GM19438 (cell line): ENCODE measurements at regions not wholly inside any gene's neighbourhood (a gene's known extent, or its start where the extent isn't known, plus 50 kb on each side); places are given as distances from the start of the nearest gene placed in this dataset.

Source experiments
- ATAC-seq: cut with Tn5 transposase; IDR thresholded peaks from one replicate; pipeline ENCODE4 v1.9.1; 2021; ENCODE audit warnings: low read depth; ENCODE audit not compliant: unreplicated experiment

- ATAC-seq: no peak
These were observed 1454.7 kb upstream of the IGFBP7 start for GRCh38 chr4:58564695-58565475.

- ATAC-seq: no peak
These were observed 1451.0 kb upstream of the IGFBP7 start for GRCh38 chr4:58561170-58561569.

DNA sequence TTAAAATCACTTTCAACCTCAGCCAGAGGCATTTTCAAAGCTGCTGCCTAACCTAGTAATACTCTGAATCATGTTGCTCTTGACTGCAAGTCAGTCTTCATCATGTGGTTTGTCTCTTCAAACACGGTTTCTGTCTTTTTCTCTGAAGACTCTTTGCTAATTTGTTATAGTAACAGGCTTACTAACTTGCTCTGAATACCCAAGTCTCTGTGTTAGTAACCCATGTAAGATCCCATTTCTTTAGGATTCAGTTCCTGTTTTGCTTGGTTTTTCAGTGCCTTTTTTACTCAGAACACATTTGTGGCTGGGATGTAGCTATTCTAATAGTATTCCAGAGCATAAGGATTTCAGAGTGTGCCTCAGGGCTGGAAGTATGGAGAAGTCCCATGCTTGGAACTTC lies 1450.6 kb upstream of the IGFBP7 start:
- no peak for ATAC-seq

- no peak for ATAC-seq
These were observed 1443.5 kb upstream of the IGFBP7 start for GRCh38 chr4:58553679-58554078.

GRCh38 chr4:58553031-58553430 lies 1442.8 kb upstream of the IGFBP7 start:
- ATAC-seq: no peak

DNA sequence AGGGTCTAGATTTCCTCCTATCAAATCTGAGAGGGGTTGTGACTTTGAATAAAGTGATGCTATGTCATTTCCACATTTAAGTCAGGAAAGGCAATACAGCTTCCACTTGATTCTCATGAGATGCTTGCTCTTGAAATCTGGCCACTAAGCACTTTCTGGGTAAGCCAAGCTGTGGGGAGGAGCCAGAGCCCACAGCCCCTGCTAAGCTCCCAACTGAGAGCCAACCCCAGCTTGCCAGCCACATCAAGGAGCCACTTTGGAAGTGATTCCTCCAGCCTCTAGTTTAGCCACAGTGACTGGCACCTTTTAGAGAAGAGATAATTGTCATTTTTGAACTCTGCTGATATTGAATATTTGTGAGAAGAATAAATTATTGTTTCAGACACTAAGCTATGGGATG lies 1441.5 kb upstream of the IGFBP7 start:
- no peak for ATAC-seq

DNA sequence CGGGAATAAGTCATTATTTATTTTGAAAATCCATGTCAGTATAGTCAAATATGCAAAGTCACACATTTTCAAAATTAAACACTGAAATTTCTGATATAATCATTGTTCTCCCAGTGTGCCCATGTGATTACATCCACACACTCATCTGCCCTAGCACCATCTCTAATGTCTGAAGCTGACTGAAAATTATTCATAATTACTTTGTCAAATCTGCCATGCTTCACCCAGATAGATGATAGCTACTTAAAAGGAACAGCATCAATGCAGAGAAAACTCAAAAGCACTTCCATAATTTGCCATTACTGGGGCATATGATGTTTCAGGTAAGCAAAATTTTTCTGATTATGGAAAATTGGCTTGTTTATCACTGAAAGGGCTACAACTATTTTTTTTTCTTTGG lies 1433.3 kb upstream of the IGFBP7 start:
- ATAC-seq: no peak

DNA sequence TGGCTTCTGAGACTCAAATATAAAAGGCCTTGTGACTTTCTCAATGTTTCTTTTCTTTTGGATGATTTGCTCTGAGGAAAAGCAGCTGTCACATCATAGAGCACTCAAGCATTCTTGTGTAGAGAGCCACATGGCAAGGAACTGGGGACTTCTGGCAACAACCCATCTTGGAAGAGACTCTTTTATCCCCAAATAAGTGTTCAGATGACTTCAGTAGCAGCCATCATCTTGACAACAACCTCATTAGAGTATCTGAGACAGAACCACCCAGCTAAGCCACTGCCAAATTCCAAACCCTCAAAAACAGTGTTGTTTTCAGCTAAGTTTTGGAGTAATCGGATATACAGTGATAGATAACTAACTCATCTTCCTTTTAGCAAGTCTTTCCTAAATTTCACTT lies 1431.7 kb upstream of the IGFBP7 start:
- ATAC-seq: no peak

DNA sequence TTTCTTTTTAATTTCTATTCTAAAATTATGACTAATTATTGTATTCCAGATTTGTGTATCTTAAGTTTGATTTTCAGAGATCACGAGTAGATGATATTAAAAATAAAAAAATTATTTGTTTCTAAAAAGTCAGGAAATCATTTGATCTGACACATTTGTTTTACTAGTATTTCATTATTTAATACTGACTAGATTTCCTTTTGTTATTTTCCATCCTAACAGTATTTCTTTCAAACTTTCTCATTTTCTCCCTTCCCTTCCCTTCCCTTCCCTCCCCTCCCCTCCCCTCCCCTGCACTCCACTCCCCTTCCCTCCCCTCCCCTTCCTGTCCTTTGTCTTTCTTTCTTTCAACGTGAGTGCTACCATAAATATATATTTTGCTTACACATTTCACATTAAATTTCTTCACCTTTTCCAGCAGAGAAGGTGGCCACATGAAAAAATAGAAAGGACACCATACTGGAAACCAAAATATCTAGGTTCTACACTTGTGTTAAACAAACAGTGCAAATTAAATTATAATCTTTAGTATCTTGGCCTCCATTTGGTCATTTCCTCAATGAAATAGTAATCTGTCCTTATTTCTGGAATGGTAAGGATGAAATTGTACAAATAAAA lies 1412.7 kb upstream of the IGFBP7 start:
- ATAC-seq: no peak

DNA sequence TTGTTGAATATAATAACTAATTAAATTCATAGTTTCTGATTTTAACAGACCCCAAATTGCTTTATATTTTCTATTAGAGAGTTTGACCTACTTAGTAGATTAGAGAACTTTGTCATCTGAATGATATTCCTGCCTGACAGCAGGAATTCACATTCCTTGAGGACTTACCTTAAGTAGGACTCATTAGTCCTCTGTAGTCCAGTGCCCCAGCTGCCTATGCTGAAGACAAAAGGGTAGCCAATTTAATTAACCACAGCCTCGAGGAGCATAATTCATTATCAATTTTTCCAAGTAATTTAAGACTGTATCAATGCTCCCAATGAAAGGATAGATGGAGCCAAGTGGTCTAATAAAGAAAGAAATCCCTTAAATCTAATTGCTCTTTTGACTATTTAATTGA lies 1405.0 kb upstream of the IGFBP7 start:
- no peak for ATAC-seq

DNA sequence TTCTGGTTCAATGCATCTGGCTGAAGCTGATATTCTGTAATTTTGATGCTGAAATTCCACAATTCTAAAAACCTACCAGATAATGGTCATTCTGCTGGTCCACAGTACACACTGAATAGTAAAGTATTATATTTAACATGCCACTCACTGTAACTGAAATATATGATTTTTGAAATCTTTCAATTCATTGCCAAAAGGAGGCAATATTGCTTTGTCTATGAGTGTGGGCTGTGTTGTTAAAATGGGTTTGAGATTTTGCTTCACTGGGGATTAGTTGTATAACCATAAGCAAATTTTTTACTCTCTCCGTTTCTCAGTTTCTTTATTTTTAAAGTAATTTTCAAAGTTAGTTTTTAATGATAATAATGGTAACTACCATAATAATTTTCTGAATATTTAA lies 1404.1 kb upstream of the IGFBP7 start:
- ATAC-seq: no peak

GRCh38 chr4:58510652-58511051 lies 1400.5 kb upstream of the IGFBP7 start:
- no peak for ATAC-seq

GRCh38 chr4:58507079-58507478 lies 1396.9 kb upstream of the IGFBP7 start:
- ATAC-seq: no peak

DNA sequence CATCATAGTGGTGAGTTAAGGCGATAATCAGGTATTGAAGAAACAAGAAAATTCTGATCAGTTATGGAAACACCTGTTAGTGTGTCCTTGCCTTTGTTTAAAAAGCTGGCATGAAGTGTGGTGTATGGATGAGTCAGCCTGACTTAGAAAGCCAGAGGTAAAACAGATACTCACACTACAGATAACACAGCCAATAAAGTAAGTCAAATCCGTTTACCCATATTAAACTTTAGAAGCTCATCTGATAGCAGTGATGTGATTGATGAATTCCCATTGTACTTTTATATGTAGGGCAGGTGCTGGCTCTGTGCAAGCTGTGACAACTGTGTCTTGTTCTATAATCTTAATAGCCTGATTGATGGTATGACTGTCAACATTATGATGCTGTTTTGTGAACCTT lies 1392.7 kb upstream of the IGFBP7 start:
- ATAC-seq: no peak

DNA sequence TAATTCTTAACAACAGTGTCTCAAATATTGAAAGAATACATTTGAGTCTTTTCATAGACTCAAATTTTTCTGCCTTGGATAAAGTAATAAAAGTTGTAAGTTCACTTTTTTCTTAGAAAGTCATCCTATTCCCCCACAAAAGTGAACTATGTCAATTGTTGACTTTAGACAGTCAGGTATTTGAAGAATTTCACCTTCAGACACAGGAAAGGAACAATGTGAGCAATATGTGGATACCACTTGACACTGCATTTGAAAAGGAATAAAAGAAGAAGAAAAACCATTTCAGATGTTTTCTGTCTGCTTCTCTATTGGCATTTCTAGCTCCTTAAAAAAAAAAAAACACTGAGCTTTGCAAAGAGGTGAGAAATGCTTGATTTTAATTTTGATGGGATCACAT lies 1389.0 kb upstream of the IGFBP7 start:
- ATAC-seq: no peak

- ATAC-seq: no peak
These were observed 1381.4 kb upstream of the IGFBP7 start for GRCh38 chr4:58491620-58492019.

- no peak for ATAC-seq
These were observed 1367.8 kb upstream of the IGFBP7 start for GRCh38 chr4:58477950-58478349.

DNA sequence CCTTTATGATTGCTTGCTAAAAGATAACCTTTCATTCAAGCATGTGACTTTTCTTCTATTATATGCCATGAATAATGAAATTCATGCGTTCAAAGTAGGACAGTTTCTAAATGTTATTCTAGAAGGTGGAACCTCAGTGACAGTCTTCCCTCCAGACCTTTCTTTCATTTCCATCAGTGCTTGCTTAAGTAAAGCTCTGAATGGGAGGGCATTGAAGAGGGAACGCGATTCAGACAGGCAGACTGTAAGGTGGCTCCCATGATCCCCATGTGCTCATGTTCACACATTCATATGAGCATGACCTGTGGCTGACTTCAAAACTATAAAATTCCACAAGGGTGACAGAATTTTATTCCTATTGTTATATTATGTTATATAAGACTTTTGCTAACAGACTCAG lies 1367.3 kb upstream of the IGFBP7 start:
- ATAC-seq: no peak

DNA sequence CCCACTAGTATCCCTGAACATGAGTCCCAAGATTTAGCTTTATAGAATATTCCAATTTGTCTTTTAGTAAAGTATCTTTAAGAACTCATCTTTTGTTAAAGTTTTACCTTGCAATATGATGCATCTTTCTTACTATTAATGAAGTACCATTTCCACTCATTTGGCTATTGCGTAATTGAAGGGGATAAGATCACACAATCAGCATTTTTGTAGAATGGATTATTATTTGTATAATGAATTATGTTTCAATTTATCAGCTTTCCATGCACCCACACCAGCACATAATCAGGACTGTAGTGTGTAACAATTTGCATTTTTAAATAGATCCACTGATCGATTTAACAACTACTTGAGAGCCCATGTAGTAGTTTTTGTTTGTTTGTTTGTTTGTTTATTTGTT lies 1364.9 kb upstream of the IGFBP7 start:
- ATAC-seq: no peak

DNA sequence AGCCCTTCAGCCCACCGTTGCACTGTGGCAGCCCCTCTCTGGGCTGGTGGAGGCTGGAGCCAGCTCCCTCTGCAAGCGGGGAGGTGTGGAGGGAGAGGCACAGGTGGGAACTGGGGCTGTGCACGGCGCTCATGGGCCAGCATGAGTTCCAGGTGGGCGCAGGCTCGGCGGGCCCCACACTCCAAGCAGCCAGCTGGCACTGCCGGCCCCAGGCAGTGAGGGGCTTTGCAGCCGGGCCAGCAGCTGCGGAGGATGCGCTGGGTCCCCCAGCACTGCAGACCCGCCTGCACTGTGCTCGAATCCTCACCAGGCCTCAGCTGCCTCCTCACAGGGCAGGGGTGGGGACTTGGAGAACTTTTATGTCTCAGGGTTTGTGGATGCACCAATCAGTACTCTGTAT lies 1354.8 kb upstream of the IGFBP7 start:
- no peak for ATAC-seq

DNA sequence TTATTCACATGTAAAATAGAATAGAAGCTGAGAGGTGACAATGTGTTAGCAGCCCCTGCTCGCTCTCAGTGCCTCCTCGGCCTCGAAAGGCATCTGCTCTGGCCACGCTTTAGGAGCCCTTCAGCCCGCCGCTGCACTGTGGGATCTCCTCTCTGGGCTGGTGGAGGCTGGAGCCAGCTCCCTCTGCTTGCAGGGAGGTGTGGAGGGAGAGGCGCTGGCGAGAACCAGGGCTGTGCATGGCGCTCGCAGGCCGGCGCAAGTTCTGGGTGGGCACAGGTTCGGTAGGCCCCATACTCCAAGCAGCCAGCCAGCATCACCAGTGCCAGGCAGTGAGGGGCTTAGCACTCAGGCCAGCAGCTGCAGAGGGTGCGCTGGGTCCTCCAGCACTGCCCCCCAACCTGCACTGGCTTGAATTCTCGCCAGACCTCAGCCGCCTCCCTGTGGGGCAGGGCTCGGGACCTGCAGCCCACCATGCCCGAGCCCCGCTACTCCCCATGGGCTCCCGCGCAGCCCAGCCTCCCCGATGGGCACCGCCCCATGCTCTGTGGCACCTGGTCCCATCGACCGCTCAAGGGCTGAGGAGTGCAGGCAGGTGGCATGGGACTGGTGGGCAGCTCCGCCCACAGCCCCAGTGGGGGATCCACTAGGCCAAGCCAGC lies 1346.7 kb upstream of the IGFBP7 start:
- no peak for ATAC-seq

DNA sequence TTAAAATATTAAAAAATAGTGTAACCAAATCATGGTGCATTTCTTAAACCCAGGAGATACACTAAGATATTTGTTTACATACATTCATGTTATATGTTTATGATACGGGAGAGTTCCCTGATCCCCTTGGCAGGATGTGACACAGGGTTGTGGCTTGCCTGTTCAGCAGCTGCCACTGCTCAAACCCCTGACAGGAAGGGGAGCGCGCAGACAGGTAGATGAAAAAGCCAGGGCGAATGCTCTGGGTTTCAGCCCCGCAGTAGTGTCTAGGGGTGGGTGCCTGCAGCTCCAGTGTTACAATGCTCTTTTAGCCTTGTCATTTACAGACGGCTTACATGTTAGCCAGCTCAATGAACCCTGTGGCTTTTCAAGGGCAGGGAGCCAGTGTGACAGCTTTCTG lies 1343.8 kb upstream of the IGFBP7 start:
- ATAC-seq: peak; percentile 67
